ENCODE measurements at regions not wholly inside any gene's neighbourhood (a gene's known extent, or its start where the extent isn't known, plus 50 kb on each side); places are given as distances from the start of the nearest gene placed in this dataset.
"Not testable (repeated sequence)": the region's sequence is repeated elsewhere in the genome, so short reads cannot be mapped to it uniquely, and the experiment has no call there.

DNA sequence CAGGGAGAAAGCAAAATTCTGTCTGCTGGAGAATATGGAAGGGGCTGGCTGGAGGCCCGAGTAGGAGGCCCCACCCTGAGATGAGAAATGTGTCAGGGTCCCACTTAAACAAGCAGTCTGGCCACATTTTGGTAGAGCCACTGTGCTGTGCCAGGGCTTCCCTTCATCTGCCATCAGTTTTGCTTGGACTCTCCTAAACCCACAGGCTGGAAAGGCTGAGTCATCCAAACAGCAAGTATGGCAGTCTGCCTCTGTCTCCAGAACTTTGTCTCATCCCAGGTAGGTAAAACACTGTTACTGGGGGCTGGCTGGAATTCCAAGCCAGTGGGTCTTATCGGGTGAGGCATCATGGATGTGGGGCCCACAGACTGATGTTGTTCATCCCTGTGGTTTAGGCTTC lies 1390.6 kb downstream of the UQCRFS1 start:
- no peaks in the 10 kb centered on the region for H3K4me1 Mint-ChIP-seq (ENCODE audit: unreplicated experiment)
- no peak for DNase-seq (ENCODE audit: low spot score)
- H3K36me3 Mint-ChIP-seq (ENCODE audit: low read depth, unreplicated experiment): peaks cover 10% of the 10 kb centered on the region
- H3K27ac Mint-ChIP-seq (ENCODE audit: unreplicated experiment): no peak overlapping the region
- peaks cover 39% of the 10 kb centered on the region for H3K9me3 Mint-ChIP-seq (ENCODE audit: unreplicated experiment)
- H3K4me3 Mint-ChIP-seq (ENCODE audit: unreplicated experiment): no peak overlapping the region
- no peaks in the 10 kb centered on the region for H3K27me3 Mint-ChIP-seq (ENCODE audit: unreplicated experiment)
- TF ChIP-seq, protein P1, sequence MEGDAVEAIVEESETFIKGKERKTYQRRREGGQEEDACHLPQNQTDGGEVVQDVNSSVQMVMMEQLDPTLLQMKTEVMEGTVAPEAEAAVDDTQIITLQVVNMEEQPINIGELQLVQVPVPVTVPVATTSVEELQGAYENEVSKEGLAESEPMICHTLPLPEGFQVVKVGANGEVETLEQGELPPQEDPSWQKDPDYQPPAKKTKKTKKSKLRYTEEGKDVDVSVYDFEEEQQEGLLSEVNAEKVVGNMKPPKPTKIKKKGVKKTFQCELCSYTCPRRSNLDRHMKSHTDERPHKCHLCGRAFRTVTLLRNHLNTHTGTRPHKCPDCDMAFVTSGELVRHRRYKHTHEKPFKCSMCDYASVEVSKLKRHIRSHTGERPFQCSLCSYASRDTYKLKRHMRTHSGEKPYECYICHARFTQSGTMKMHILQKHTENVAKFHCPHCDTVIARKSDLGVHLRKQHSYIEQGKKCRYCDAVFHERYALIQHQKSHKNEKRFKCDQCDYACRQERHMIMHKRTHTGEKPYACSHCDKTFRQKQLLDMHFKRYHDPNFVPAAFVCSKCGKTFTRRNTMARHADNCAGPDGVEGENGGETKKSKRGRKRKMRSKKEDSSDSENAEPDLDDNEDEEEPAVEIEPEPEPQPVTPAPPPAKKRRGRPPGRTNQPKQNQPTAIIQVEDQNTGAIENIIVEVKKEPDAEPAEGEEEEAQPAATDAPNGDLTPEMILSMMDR (IDR thresholded peaks at IDR 0.05; ENCODE audit: unreplicated experiment): no peak

DNA sequence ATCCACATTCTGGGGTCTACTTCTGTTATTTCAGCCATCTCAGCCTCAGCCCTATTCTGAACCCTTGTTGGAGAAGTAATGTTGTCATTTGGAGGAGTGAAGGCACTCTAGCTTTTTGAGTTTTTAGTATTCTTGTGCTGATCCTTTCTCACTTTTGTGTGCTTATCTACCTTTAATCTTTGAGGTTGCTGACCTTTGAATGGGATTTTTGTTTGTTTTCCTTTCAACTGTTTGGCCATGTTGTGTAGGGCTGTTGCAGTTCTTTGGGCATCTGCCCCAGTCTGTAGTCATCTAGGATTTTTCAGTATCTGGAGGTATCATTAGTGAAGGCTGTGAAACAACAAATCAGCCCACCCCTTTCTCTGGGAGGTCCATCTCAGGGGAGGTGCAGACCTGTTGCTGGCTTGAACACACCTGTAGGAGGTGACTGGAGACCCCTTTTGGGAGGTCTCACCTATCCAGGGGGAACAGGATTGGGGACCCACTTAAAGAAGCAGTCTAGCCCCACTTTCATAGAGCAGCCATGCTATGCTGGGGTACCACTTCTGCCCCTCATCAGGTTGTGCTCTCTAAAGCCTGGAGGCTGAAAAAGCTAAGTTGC lies 1391.4 kb downstream of the UQCRFS1 start:
- Mint-ChIP-seq H3K4me1 (ENCODE audit: unreplicated experiment) (no peaks in the 10 kb centered on the region), H3K36me3 (ENCODE audit: low read depth, unreplicated experiment) (peaks cover 10% of the 10 kb centered on the region), H3K27me3 (ENCODE audit: unreplicated experiment) (no peaks in the 10 kb centered on the region), H3K9me3 (ENCODE audit: unreplicated experiment) (peaks cover 39% of the 10 kb centered on the region), H3K27ac (ENCODE audit: unreplicated experiment) (no peak overlapping the region), H3K4me3 (ENCODE audit: unreplicated experiment) (no peak overlapping the region)
- TF ChIP-seq, protein P1 (IDR thresholded peaks at IDR 0.05; ENCODE audit: unreplicated experiment): no peak
- no peak for DNase-seq (ENCODE audit: low spot score)

DNA sequence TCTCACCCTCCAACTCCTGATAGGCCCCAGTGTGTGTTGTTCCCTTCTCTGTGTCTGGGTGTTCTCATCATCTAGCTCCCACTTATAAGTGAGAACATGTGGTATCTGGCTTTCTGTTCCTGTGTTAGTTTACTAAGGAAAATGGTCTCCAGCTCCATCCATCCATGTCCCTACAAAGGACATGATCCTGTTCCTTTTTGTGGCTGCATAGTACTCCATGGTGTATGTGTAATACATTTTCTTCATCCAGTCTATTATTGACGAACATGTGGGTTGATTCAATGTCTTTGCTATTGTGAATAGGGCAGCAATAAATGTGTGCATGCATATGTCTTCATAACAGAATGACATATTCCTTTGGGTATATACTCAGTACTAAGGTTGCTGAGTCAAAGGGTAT lies 1397.0 kb downstream of the UQCRFS1 start:
- no peak for DNase-seq (ENCODE audit: low spot score)
- H3K27ac Mint-ChIP-seq (ENCODE audit: unreplicated experiment): no peak overlapping the region
- H3K9me3 Mint-ChIP-seq (ENCODE audit: unreplicated experiment): peaks cover 31% of the 10 kb centered on the region
- no peaks in the 10 kb centered on the region for H3K4me1 Mint-ChIP-seq (ENCODE audit: unreplicated experiment)
- peaks cover 3% of the 10 kb centered on the region for H3K27me3 Mint-ChIP-seq (ENCODE audit: unreplicated experiment)
- TF ChIP-seq, protein P1 (IDR thresholded peaks at IDR 0.05; ENCODE audit: unreplicated experiment): no peak
- H3K4me3 Mint-ChIP-seq (ENCODE audit: unreplicated experiment): no peak overlapping the region
- peaks cover 3% of the 10 kb centered on the region for H3K36me3 Mint-ChIP-seq (ENCODE audit: low read depth, unreplicated experiment)

DNA sequence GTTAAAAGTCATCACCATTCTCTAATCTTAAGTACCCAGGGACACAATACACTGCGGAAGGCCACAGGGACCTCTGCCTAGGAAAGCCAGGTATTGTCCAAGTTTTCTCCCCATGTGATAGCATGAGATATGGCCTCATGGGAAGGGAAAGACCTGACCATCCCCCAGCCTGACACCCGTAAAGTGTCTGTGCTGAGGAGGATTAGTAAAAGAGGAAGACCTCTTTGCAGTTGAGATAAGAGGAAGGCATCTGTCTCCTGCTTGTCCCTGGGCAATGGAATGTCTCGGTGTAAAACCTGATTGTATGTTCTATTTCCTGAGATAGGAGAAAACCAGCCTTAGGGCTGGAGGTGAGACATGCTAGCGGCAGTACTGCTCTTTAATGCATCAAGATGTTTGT lies 1398.1 kb downstream of the UQCRFS1 start:
- H3K4me3 Mint-ChIP-seq (ENCODE audit: unreplicated experiment); H3K36me3 Mint-ChIP-seq (ENCODE audit: low read depth, unreplicated experiment); H3K27me3 Mint-ChIP-seq (ENCODE audit: unreplicated experiment); H3K4me1 Mint-ChIP-seq (ENCODE audit: unreplicated experiment); H3K27ac Mint-ChIP-seq (ENCODE audit: unreplicated experiment); DNase-seq (ENCODE audit: low spot score): not testable (repeated sequence)
- H3K9me3 Mint-ChIP-seq (ENCODE audit: unreplicated experiment): peaks cover 31% of the 10 kb centered on the region

DNA sequence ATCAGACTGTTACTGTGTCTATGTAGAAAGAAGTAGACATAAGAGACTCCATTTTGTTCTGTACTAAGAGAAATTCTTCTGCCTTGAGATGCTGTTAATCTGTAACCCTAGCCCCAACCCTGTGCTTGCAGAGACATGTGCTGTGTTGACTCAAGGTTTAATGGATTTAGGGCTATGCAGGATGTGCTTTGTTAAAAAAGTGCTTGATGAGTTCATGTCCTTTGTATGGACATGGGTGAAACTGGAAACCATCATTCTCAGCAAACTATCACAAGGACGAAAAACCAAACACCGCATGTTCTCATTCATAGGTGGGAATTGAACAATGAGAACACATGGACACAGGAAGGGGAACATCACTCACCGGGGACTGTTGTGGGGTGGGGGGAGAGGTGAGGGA lies 1398.7 kb downstream of the UQCRFS1 start:
- not testable (repeated sequence) for H3K36me3 Mint-ChIP-seq (ENCODE audit: low read depth, unreplicated experiment); DNase-seq (ENCODE audit: low spot score); H3K27me3 Mint-ChIP-seq (ENCODE audit: unreplicated experiment); H3K27ac Mint-ChIP-seq (ENCODE audit: unreplicated experiment); H3K4me1 Mint-ChIP-seq (ENCODE audit: unreplicated experiment); H3K4me3 Mint-ChIP-seq (ENCODE audit: unreplicated experiment)
- H3K9me3 Mint-ChIP-seq (ENCODE audit: unreplicated experiment): peaks cover 31% of the 10 kb centered on the region

DNA sequence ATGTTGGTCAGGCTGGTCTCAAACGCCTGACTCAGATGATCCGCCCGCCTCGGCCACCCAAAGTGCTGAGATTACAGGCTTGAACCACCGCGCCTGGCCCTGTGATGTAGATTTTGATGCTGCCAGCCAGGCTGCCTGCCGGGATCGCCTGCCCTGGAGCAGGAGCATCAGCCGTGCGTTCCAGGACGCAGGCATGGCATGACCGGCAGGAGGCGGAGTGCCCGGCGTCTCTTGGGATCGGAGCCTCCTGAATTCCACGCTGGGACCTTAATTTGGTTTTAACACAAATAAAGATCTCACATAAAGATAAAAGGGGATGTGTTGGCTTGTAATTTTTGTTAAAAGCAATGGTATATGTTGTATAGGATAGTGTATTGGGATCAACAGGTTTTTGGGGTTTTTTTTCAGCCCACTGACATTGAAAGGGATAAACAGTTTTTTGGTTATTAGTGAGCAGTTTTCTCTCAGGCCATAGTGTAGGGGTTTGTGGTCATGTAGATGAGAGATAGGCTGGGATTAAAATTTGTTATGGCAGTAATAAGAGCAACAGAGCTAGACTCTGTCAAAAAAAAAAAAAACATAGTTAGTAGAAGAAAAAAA lies 1406.4 kb downstream of the UQCRFS1 start:
- TF ChIP-seq, protein P1 (IDR thresholded peaks at IDR 0.05; ENCODE audit: unreplicated experiment): no peak
- peaks cover 3% of the 10 kb centered on the region for H3K36me3 Mint-ChIP-seq (ENCODE audit: low read depth, unreplicated experiment)
- no peak overlapping the region for H3K4me3 Mint-ChIP-seq (ENCODE audit: unreplicated experiment)
- H3K27me3 Mint-ChIP-seq (ENCODE audit: unreplicated experiment): no peaks in the 10 kb centered on the region
- H3K9me3 Mint-ChIP-seq (ENCODE audit: unreplicated experiment): peaks cover 4% of the 10 kb centered on the region
- no peak for DNase-seq (ENCODE audit: low spot score)
- H3K4me1 Mint-ChIP-seq (ENCODE audit: unreplicated experiment): no peaks in the 10 kb centered on the region
- H3K27ac Mint-ChIP-seq (ENCODE audit: unreplicated experiment): no peak overlapping the region
